ENCODE measurements at regions not wholly inside any gene's neighbourhood (a gene's known extent, or its start where the extent isn't known, plus 50 kb on each side); places are given as distances from the start of the nearest gene placed in this dataset.

- TF ChIP-seq GABPA (IDR thresholded peaks at IDR 0.05; ENCODE audit: low read depth) (no peak), POLR2AphosphoS5 (IDR thresholded peaks at IDR 0.05; ENCODE audit: low read depth) (no peak), REST (IDR thresholded peaks at IDR 0.05; ENCODE audit: insufficient replicate concordance, low read depth) (no peak), CTCF (IDR thresholded peaks at IDR 0.05; ENCODE audit: insufficient read depth, low read length) (no peak), SPI1 (IDR thresholded peaks at IDR 0.05; ENCODE audit: borderline replicate concordance, low read depth) (no peak)
- no peak for DNase-seq (ENCODE audit: low read depth in 1 of 2, low spot score in 1 of 2)
These were observed 344.3 kb downstream of the PREX1 start for GRCh38 chr20:48483334-48484066.

GRCh38 chr20:48482790-48483189 lies 345.0 kb downstream of the PREX1 start:
- no peak for DNase-seq (ENCODE audit: low read depth in 1 of 2, low spot score in 1 of 2)
- no peak overlapping the region for H3K27ac ChIP-seq (replicated peaks)
- peaks cover 9% of the 10 kb centered on the region for H3K27me3 ChIP-seq (ENCODE audit: insufficient read depth, poor library complexity, severe bottlenecking)
- H3K4me3 ChIP-seq (replicated peaks; ENCODE audit: insufficient read depth, low read length), result no peak overlapping the region
- TF ChIP-seq POLR2AphosphoS5 (IDR thresholded peaks at IDR 0.05; ENCODE audit: low read depth), result no peak
- TF ChIP-seq REST (IDR thresholded peaks at IDR 0.05; ENCODE audit: insufficient replicate concordance, low read depth), result no peak
- no peak for TF ChIP-seq SPI1 (IDR thresholded peaks at IDR 0.05; ENCODE audit: borderline replicate concordance, low read depth)
- no peak for TF ChIP-seq GABPA (IDR thresholded peaks at IDR 0.05; ENCODE audit: low read depth)
- no peak for TF ChIP-seq CTCF (IDR thresholded peaks at IDR 0.05; ENCODE audit: insufficient read depth, low read length)

More at GRCh38 chr20:48483334-48484066, 344.3 kb downstream of the PREX1 start:
- Histone ChIP-seq H3K4me3 (replicated peaks; ENCODE audit: insufficient read depth, low read length) (no peak overlapping the region), H3K27ac (replicated peaks) (no peak overlapping the region), H3K27me3 (ENCODE audit: insufficient read depth, poor library complexity, severe bottlenecking) (peaks cover 9% of the 10 kb centered on the region)

GRCh38 chr20:48480216-48480772 lies 347.5 kb downstream of the PREX1 start:
- DNase-seq (ENCODE audit: low read depth in 1 of 2, low spot score in 1 of 2), result no peak
- peaks cover 9% of the 10 kb centered on the region for H3K27me3 ChIP-seq (ENCODE audit: insufficient read depth, poor library complexity, severe bottlenecking)
- no peak for TF ChIP-seq POLR2AphosphoS5 (IDR thresholded peaks at IDR 0.05; ENCODE audit: low read depth)
- TF ChIP-seq REST (IDR thresholded peaks at IDR 0.05; ENCODE audit: insufficient replicate concordance, low read depth), result no peak
- no peak for TF ChIP-seq GABPA (IDR thresholded peaks at IDR 0.05; ENCODE audit: low read depth)
- no peak for TF ChIP-seq SPI1 (IDR thresholded peaks at IDR 0.05; ENCODE audit: borderline replicate concordance, low read depth)
- TF ChIP-seq CTCF (IDR thresholded peaks at IDR 0.05; ENCODE audit: insufficient read depth, low read length), result no peak
- H3K4me3 ChIP-seq (replicated peaks; ENCODE audit: insufficient read depth, low read length), result no peak overlapping the region
- H3K27ac ChIP-seq (replicated peaks), result no peak overlapping the region
